Gastrocnemius medialis (tissue), 4 donors: ENCODE measurements at regions not wholly inside any gene's neighbourhood (a gene's known extent, or its start where the extent isn't known, plus 50 kb on each side); places are given as distances from the start of the nearest gene placed in this dataset.
"Not testable (repeated sequence)": the region's sequence is repeated elsewhere in the genome, so short reads cannot be mapped to it uniquely, and the experiment has no call there.

Experiments used
- ATAC-seq, 2 donors: fragments of 150-250 bp; one replicate each; pipeline ENCODE4 v1.9.1; 2016
- DNase-seq, 2 donors: peaks; one replicate each; pipeline ENCODE4 v3.0.0-alpha.2; 2019
- H3K27ac ChIP-seq, 4 donors: fragments of 200-600 bp; sonication (generic); 1 replicate in 1 of 4; 2 replicates in 3 of 4; pipeline ENCODE4 v1.5.1; 2016 to 2018; ENCODE audit warnings: mild to moderate bottlenecking in 2 of 4, moderate library complexity in 1 of 4
- H3K27me3 ChIP-seq, 3 donors: fragments of 200-600 bp; sonication (generic) in 2 of 3; 1 replicate in 1 of 3; 2 replicates in 2 of 3; pipeline versions ENCODE4 v1.5.1 to v1.6.0; 2016 to 2019; ENCODE audit warnings: mild to moderate bottlenecking in 1 of 3, moderate library complexity in 1 of 3
- H3K36me3 ChIP-seq, 2 donors: fragments of 200-600 bp; sonication (generic) in 1 of 2; one replicate each; pipeline ENCODE4 v1.5.1; 2017 to 2018
- H3K4me1 ChIP-seq, 2 donors: fragments of 200-600 bp; sonication (generic) in 1 of 2; one replicate each; pipeline ENCODE4 v1.5.1; 2016 to 2017; ENCODE audit warnings: mild to moderate bottlenecking in 2 of 2
- H3K4me3 ChIP-seq, 4 donors: fragments of 200-600 bp; sonication (generic) in 3 of 4; 1 replicate in 1 of 4; 2 replicates in 3 of 4; pipeline ENCODE4 v1.5.1; 2016 to 2019; ENCODE audit warnings: mild to moderate bottlenecking in 2 of 4
- H3K9me3 ChIP-seq, 3 donors: fragments of 200-600 bp; sonication (generic) in 2 of 3; 1 replicate in 1 of 3; 2 replicates in 2 of 3; pipeline ENCODE4 v1.5.1; 2016 to 2019
- POLR2A ChIP-seq, 2 donors: fragments of 450-650 bp; IDR thresholded peaks; one replicate each; pipeline ENCODE4 v1.6.1; 2017; ENCODE audit warnings: antibody characterized with exemption in 2 of 2, mild to moderate bottlenecking in 2 of 2, moderate library complexity in 2 of 2
- in situ Hi-C, 4 donors: fragments of 200-750 bp; cut with MboI; loops; one replicate each; pipeline versions ENCODE4 v1.15.0 to v1.8.0; 2017; ENCODE audit warnings: low sequenced_read_pairs in 4 of 4
- intact Hi-C: fragments of 100-400 bp; cut with DNase I; formaldehyde crosslinking; loops from one replicate; pipeline ENCODE4 v1.15.1; 2023; ENCODE audit warnings: low total_unique reads
- TF ChIP-seq, protein P1 (sequence below), 5 experiments: fragments of 450-650 bp in 3 of 5; fragments of 200-600 bp in 2 of 5; sonication (generic) in 2 of 5; IDR thresholded peaks in 4 of 5; conservative IDR thresholded peaks in 1 of 5; 1 replicate in 4 of 5; 2 replicates in 1 of 5; pipeline ENCODE4 v1.5.1; 2016 to 2019; ENCODE audit warnings: antibody characterized with exemption in 5 of 5, mild to moderate bottlenecking in 3 of 5, moderate library complexity in 3 of 5

DNA sequence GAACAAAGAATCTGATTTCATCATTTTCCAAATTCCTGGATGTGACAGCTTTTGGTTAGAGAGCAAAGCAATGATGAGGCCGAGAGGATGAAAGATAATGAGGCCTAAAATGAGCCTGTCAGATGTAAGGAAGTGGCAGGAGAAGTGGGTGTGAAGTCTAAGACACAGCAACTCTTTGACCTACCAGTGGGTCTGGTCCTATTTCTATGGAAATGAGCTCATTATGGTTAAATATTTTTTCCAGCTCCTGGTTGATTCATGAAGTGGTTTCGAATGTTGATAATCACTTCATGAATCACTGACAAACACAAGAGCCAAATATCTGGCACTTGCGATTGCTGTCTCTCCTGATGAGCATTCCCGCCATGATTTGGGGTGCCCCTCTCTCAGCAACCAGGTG is 273.3 kb upstream of the CDH5 start:
- no peak for ATAC-seq
- Histone ChIP-seq H3K9me3 (no peaks in the 10 kb centered on the region), H3K4me1 (no peaks in the 10 kb centered on the region), H3K4me3 (no peak overlapping the region), H3K36me3 (no peaks in the 10 kb centered on the region), H3K27ac (no peak overlapping the region), H3K27me3 (no peaks in the 10 kb centered on the region)
- DNase-seq = no peak
- intact Hi-C loops = no loop called here
- TF ChIP-seq, protein P1, sequence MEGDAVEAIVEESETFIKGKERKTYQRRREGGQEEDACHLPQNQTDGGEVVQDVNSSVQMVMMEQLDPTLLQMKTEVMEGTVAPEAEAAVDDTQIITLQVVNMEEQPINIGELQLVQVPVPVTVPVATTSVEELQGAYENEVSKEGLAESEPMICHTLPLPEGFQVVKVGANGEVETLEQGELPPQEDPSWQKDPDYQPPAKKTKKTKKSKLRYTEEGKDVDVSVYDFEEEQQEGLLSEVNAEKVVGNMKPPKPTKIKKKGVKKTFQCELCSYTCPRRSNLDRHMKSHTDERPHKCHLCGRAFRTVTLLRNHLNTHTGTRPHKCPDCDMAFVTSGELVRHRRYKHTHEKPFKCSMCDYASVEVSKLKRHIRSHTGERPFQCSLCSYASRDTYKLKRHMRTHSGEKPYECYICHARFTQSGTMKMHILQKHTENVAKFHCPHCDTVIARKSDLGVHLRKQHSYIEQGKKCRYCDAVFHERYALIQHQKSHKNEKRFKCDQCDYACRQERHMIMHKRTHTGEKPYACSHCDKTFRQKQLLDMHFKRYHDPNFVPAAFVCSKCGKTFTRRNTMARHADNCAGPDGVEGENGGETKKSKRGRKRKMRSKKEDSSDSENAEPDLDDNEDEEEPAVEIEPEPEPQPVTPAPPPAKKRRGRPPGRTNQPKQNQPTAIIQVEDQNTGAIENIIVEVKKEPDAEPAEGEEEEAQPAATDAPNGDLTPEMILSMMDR (IDR thresholded peaks at IDR 0.05 in 4 of 5, conservative IDR thresholded peaks at IDR 0.05 in 1 of 5) = no peak
- no peak for TF ChIP-seq POLR2A (IDR thresholded peaks at IDR 0.05)
- in situ Hi-C loops = no loop called here

DNA sequence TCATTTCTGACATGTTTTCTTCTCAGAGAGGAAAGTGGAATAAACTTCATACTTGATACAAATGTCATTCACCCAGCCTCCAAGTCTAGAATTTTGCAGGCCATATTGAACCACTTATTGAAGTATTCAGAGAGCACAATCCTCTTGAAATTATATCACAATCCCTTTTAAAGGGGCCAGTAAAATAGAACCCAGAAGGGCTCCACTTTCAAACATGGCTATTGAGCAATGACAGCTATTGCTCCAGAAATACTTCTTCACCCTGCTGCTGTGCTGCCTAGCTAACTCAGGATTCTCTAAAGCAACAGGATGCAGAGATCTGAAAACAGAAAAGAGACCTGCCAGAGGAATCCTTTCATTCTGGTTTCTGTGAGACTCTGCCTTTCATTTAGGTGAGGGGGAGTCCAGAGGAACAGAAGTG is 275.0 kb upstream of the CDH5 start:
- TF ChIP-seq POLR2A (IDR thresholded peaks at IDR 0.05) = no peak
- TF ChIP-seq, protein P1 (IDR thresholded peaks at IDR 0.05 in 4 of 5, conservative IDR thresholded peaks at IDR 0.05 in 1 of 5) = no peak
- no peak for DNase-seq
- H3K4me3 ChIP-seq = no peak overlapping the region
- no peaks in the 10 kb centered on the region for H3K4me1 ChIP-seq
- H3K36me3 ChIP-seq = no peaks in the 10 kb centered on the region
- intact Hi-C loops = no loop called here
- H3K9me3 ChIP-seq = no peaks in the 10 kb centered on the region
- no peak overlapping the region for H3K27ac ChIP-seq
- peak in 1 of 2 donors; percentile 46 for ATAC-seq
- in situ Hi-C loops = no loop called here
- H3K27me3 ChIP-seq = no peaks in the 10 kb centered on the region

DNA sequence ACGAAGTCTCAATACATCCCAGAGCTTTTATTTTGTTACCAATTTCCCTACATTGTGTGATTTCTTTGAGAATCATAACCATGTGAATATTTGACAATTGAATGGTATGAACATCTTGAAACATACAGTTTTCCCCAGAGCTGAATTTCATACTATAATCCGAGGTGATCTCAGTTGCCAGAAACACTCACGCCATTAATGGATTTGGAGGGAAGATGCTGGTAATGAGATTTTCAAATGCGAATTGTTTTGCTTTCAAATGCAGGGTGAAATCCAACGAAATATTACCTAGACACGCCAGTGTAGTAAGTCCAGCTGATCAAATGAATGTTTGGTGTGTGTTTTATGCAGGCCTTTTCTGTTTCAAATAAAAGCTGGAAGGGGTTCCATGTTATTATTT is 277.8 kb upstream of the CDH5 start:
- Histone ChIP-seq H3K4me3 (no peak overlapping the region), H3K27me3 (no peaks in the 10 kb centered on the region), H3K27ac (no peak overlapping the region), H3K4me1 (no peaks in the 10 kb centered on the region), H3K9me3 (no peaks in the 10 kb centered on the region), H3K36me3 (no peaks in the 10 kb centered on the region)
- ATAC-seq (no peak), DNase-seq (no peak)
- TF ChIP-seq POLR2A (IDR thresholded peaks at IDR 0.05) = no peak
- TF ChIP-seq, protein P1 (IDR thresholded peaks at IDR 0.05 in 4 of 5, conservative IDR thresholded peaks at IDR 0.05 in 1 of 5) = no peak
- in situ Hi-C loops = no loop called here
- intact Hi-C loops = no loop called here

DNA sequence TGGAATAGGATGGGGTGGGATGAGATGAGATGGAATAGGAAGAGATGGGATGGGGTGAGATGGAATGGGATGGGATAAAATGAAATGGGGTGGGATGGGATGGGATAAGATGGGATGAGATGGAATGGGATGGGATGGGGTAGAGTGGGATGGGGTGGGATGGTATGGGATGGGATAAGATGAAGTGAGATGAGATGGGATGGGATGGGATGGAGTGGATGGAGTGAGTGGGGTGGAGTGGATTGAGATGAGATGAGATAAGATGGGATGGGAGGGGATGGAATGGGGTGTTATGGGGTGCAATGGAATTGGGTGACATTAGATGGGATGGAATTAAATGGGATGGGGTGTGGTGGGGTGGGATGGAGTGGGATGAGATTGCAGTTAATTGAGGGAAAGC is 279.2 kb upstream of the CDH5 start:
- TF ChIP-seq, protein P1 (IDR thresholded peaks at IDR 0.05 in 4 of 5, conservative IDR thresholded peaks at IDR 0.05 in 1 of 5) = no peak
- TF ChIP-seq POLR2A (IDR thresholded peaks at IDR 0.05) = no peak
- ATAC-seq (no peak), DNase-seq (no peak)
- Histone ChIP-seq H3K27ac (no peak overlapping the region), H3K9me3 (no peaks in the 10 kb centered on the region), H3K36me3 (no peaks in the 10 kb centered on the region), H3K4me3 (no peak overlapping the region), H3K4me1 (no peaks in the 10 kb centered on the region), H3K27me3 (no peaks in the 10 kb centered on the region)
- intact Hi-C loops = no loop called here
- in situ Hi-C loops = no loop called here

DNA sequence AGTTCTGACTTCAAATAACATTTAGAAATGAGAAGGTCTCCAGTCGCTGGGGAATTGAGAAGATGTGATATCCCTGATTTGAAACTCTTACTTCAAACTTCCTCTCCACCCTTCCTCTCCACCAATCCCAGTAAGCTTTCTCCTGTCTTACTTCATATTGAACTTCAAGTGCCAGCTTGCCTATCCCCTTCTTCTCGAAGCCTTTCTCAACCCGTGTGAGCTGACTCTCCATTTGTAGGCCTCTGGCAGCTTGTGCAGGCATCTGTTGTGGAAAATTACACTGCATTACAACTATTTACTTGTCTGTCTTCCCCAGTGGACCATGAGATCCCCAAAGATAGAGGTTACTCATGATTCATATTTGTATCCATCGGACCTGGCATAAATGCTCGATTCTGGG is 280.8 kb upstream of the CDH5 start:
- intact Hi-C loops = no loop called here
- DNase-seq = no peak
- Histone ChIP-seq H3K27ac (no peak overlapping the region), H3K36me3 (no peaks in the 10 kb centered on the region), H3K4me1 (no peaks in the 10 kb centered on the region), H3K9me3 (no peaks in the 10 kb centered on the region), H3K4me3 (no peak overlapping the region), H3K27me3 (no peaks in the 10 kb centered on the region)
- no peak for ATAC-seq
- in situ Hi-C loops = no loop called here
- TF ChIP-seq POLR2A (IDR thresholded peaks at IDR 0.05) = no peak
- TF ChIP-seq, protein P1 (IDR thresholded peaks at IDR 0.05 in 4 of 5, conservative IDR thresholded peaks at IDR 0.05 in 1 of 5) = no peak

DNA sequence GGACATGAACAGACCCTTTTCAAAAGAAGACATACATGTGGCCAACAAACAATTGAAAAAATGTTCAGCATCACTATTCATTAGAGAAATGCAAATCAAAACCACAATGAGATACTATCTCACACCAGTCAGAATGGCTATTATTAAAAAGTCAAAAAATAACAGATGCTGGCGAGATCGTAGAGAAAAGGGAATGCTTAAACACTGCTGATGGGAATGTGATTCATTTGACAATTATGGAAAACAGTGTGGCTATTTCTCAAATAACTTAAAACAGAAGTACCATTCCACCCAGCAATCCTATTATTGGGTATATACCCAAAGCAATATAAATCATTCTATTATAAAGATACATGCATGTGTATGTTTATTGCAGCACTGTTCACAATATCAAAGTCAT is 281.8 kb upstream of the CDH5 start:
- H3K36me3 ChIP-seq, in situ Hi-C loops, H3K4me3 ChIP-seq, ATAC-seq, H3K27ac ChIP-seq, intact Hi-C loops, DNase-seq, H3K4me1 ChIP-seq, H3K27me3 ChIP-seq, H3K9me3 ChIP-seq: not testable (repeated sequence)
